ENCODE measurements at regions not wholly inside any gene's neighbourhood (a gene's known extent, or its start where the extent isn't known, plus 50 kb on each side); places are given as distances from the start of the nearest gene placed in this dataset.
A peak's percentile ranks its signal among the peaks of the same experiment; 100 is the strongest.

- DNase-seq: no peak
Observed at GRCh38 chr21:15397258-15397657, 332.5 kb upstream of the NRIP1 start.

- DNase-seq: no peak
Observed at GRCh38 chr21:15400905-15401304, 328.9 kb upstream of the USP25 start.

- DNase-seq: no peak
Observed at GRCh38 chr21:15401331-15401730, 328.5 kb upstream of the USP25 start.

- DNase-seq: no peak
Observed at GRCh38 chr21:15405214-15405613, 324.6 kb upstream of the USP25 start.

- no peak for DNase-seq
Observed at GRCh38 chr21:15406791-15407190, 323.0 kb upstream of the USP25 start.

GRCh38 chr21:15407585-15407984 lies 322.2 kb upstream of the USP25 start:
- DNase-seq: no peak

GRCh38 chr21:15408089-15408488 lies 321.7 kb upstream of the USP25 start:
- no peak for DNase-seq

GRCh38 chr21:15409031-15409430 lies 320.8 kb upstream of the USP25 start:
- no peak for DNase-seq

GRCh38 chr21:15410853-15411252 lies 318.9 kb upstream of the USP25 start:
- no peak for DNase-seq

- peak; percentile 17 to 60 for DNase-seq
Observed at GRCh38 chr21:15414057-15414456, 315.7 kb upstream of the USP25 start.

GRCh38 chr21:15415541-15416261 lies 314.1 kb upstream of the USP25 start:
- no peak for DNase-seq

- DNase-seq: no peak
Observed at GRCh38 chr21:15421441-15421881, 308.3 kb upstream of the USP25 start.

GRCh38 chr21:15421947-15422346 lies 307.8 kb upstream of the USP25 start:
- no peak for DNase-seq

- DNase-seq: no peak
Observed at GRCh38 chr21:15422783-15423182, 307.0 kb upstream of the USP25 start.

- DNase-seq: no peak
Observed at GRCh38 chr21:15423676-15424445, 305.9 kb upstream of the USP25 start.

- DNase-seq: no peak
Observed at GRCh38 chr21:15425049-15425448, 304.7 kb upstream of the USP25 start.

- DNase-seq: no peak
Observed at GRCh38 chr21:15430023-15430422, 299.8 kb upstream of the USP25 start.

- DNase-seq: no peak
Observed at GRCh38 chr21:15430577-15430976, 299.2 kb upstream of the USP25 start.

- DNase-seq: no peak
Observed at GRCh38 chr21:15431053-15431452, 298.7 kb upstream of the USP25 start.

GRCh38 chr21:15433091-15433490 lies 296.7 kb upstream of the USP25 start:
- DNase-seq: no peak

- no peak for DNase-seq
Observed at GRCh38 chr21:15434163-15434905, 295.4 kb upstream of the USP25 start.

- DNase-seq: no peak
Observed at GRCh38 chr21:15436031-15436430, 293.8 kb upstream of the USP25 start.

GRCh38 chr21:15437883-15438282 lies 291.9 kb upstream of the USP25 start:
- peak; percentile 17 to 19 for DNase-seq
